Transverse colon (tissue), 4 donors: ENCODE measurements at regions not wholly inside any gene's neighbourhood (a gene's known extent, or its start where the extent isn't known, plus 50 kb on each side); places are given as distances from the start of the nearest gene placed in this dataset.

Experiments used
- DNase-seq: peaks from one replicate; pipeline ENCODE4 v3.0.0-alpha.2; 2019
- H3K27ac ChIP-seq, 4 donors: fragments of 200-600 bp; sonication (generic); 2 replicates each; pipeline ENCODE4 v1.5.1; 2016 to 2018; ENCODE audit warnings: inconsistent platforms in 4 of 4
- H3K27me3 ChIP-seq: fragments of 200-600 bp; sonication (generic); 2 replicates; pipeline ENCODE4 v1.5.1; 2017; ENCODE audit warnings: inconsistent platforms
- H3K36me3 ChIP-seq, 4 donors: fragments of 200-600 bp; sonication (generic); 2 replicates each; pipeline ENCODE4 v1.5.1; 2017 to 2019; ENCODE audit warnings: inconsistent platforms in 4 of 4
- H3K4me1 ChIP-seq, 4 donors: fragments of 200-600 bp; sonication (generic); 2 replicates each; pipeline ENCODE4 v1.5.1; 2017 to 2020; ENCODE audit warnings: inconsistent platforms in 4 of 4
- H3K4me3 ChIP-seq, 4 donors: fragments of 200-600 bp; sonication (generic); 1 replicate in 1 of 4; 2 replicates in 3 of 4; pipeline versions ENCODE4 v1.5.1 to v1.6.1; 2017 to 2019; ENCODE audit warnings: inconsistent platforms in 4 of 4
- H3K9me3 ChIP-seq, 2 donors: fragments of 200-600 bp; sonication (generic); 2 replicates each; pipeline ENCODE4 v1.5.1; 2017 to 2019; ENCODE audit warnings: inconsistent platforms in 2 of 2
- EP300 ChIP-seq: sonication (generic); formaldehyde crosslinking; IDR thresholded peaks from one replicate; pipeline ENCODE4 v1.6.1; 2017; ENCODE audit warnings: antibody characterized with exemption, low read depth
- POLR2A ChIP-seq: fragments of 450-650 bp; IDR thresholded peaks from one replicate; pipeline ENCODE4 v1.6.1; 2016; ENCODE audit warnings: antibody characterized with exemption, mild to moderate bottlenecking, moderate library complexity
- POLR2AphosphoS5 ChIP-seq, 3 donors: sonication (generic); formaldehyde crosslinking; IDR thresholded peaks; one replicate each; pipeline ENCODE4 v1.6.1; 2016; ENCODE audit warnings: antibody characterized with exemption in 3 of 3
- WGBS, 2 donors: methylation state at CpG; one replicate each; pipeline ENCODE4 v1.1.5; 2018; ENCODE audit warnings: low coverage in 1 of 2; 5-methylcytosine and 5-hydroxymethylcytosine counted together
- in situ Hi-C, 4 donors: fragments of 200-750 bp; cut with MboI; loops; one replicate each; pipeline versions ENCODE4 v1.15.0 to v1.15.1; 2017; ENCODE audit warnings: low sequenced_read_pairs in 3 of 4, low pct_ligation_motif_present in 1 of 4, low pct_unique_long_range_greater_than_20kb in 1 of 4
- intact Hi-C: fragments of 100-400 bp; cut with DNase I; formaldehyde crosslinking; loops from one replicate; pipeline ENCODE4 v1.15.1; 2023; ENCODE audit warnings: low total_unique reads
- TF ChIP-seq, protein P1 (sequence below), 5 experiments: fragments of 200-600 bp in 3 of 5; fragments of 450-650 bp in 2 of 5; sonication (generic) in 3 of 5; IDR thresholded peaks; 1 replicate in 2 of 5; 2 replicates in 3 of 5; pipeline ENCODE4 v1.5.1; 2016 to 2017; ENCODE audit warnings: antibody characterized with exemption in 5 of 5, inconsistent platforms in 3 of 5, mild to moderate bottlenecking in 2 of 5, moderate library complexity in 1 of 5

- Histone ChIP-seq H3K9me3 (no peaks in the 10 kb centered on the region), H3K36me3 (no peaks in the 10 kb centered on the region), H3K27ac (no peak overlapping the region), H3K4me3 (no peak overlapping the region), H3K27me3 (no peaks in the 10 kb centered on the region), H3K4me1 (no peaks in the 10 kb centered on the region)
- in situ Hi-C loops: no loop called here
- intact Hi-C loops: no loop called here
- TF ChIP-seq EP300 (no peak), POLR2AphosphoS5 (IDR thresholded peaks at IDR 0.05) (no peak), POLR2A (no peak)
- TF ChIP-seq, protein P1, sequence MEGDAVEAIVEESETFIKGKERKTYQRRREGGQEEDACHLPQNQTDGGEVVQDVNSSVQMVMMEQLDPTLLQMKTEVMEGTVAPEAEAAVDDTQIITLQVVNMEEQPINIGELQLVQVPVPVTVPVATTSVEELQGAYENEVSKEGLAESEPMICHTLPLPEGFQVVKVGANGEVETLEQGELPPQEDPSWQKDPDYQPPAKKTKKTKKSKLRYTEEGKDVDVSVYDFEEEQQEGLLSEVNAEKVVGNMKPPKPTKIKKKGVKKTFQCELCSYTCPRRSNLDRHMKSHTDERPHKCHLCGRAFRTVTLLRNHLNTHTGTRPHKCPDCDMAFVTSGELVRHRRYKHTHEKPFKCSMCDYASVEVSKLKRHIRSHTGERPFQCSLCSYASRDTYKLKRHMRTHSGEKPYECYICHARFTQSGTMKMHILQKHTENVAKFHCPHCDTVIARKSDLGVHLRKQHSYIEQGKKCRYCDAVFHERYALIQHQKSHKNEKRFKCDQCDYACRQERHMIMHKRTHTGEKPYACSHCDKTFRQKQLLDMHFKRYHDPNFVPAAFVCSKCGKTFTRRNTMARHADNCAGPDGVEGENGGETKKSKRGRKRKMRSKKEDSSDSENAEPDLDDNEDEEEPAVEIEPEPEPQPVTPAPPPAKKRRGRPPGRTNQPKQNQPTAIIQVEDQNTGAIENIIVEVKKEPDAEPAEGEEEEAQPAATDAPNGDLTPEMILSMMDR (IDR thresholded peaks at IDR 0.05): no peak
- whole genome bisulfite sequencing, 2 donors: 17 to 38% methylated on average over 1 of the region's 1 CpG
- DNase-seq: no peak
Measured at GRCh38 chr17:53483704-53484103, 339.0 kb upstream of the KIF2B start.

DNA sequence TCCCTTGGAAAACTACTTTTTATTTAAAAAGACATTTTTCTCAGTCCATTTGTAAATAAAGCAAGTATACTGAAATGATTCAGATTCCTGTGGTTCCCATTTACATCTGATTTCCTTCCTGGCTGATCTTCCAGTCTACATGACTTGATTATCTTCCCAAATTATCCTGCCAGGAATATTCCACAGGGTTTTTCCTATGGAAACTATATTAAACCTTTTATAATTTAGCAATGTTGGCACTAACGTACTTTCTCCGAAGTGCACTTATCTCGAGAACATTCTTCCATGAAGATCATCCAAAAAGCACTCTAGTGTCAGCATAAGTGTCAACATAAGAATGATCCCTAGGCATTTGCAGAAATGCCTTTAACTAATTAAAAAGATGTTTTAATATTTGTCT lies 347.7 kb upstream of the KIF2B start:
- Histone ChIP-seq H3K4me1 (no peaks in the 10 kb centered on the region), H3K9me3 (no peaks in the 10 kb centered on the region), H3K27ac (no peak overlapping the region), H3K27me3 (no peaks in the 10 kb centered on the region), H3K36me3 (no peaks in the 10 kb centered on the region), H3K4me3 (no peak overlapping the region)
- intact Hi-C loops: no loop called here
- in situ Hi-C loops: no loop called here
- WGBS, 2 donors: 72% methylated on average over 3 of the region's 3 CpGs
- no peak for DNase-seq
- TF ChIP-seq POLR2A (no peak), POLR2AphosphoS5 (IDR thresholded peaks at IDR 0.05) (no peak), EP300 (no peak)
- TF ChIP-seq, protein P1 (IDR thresholded peaks at IDR 0.05): no peak

DNA sequence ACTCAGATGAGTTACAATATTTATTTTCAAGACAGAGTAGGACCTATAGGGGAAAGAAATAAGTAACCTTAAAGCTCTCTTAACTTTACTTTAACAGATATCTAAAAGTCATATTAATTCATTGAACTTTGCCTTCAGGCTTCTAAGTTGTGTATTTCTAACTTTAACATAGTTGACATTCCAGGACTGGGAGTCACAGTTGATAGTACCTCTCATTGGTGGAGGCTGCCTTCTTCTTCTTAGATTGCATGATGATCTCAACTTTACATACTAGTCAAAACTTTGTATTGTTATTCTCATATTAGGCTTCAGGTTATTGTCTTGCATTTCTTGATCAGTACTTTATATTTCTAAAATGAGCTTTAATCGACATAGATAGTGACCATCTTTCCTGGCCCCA lies 350.1 kb upstream of the KIF2B start:
- 80 to 94% methylated on average over 1 of the region's 1 CpG for WGBS, 2 donors
- in situ Hi-C loops: no loop called here

DNA sequence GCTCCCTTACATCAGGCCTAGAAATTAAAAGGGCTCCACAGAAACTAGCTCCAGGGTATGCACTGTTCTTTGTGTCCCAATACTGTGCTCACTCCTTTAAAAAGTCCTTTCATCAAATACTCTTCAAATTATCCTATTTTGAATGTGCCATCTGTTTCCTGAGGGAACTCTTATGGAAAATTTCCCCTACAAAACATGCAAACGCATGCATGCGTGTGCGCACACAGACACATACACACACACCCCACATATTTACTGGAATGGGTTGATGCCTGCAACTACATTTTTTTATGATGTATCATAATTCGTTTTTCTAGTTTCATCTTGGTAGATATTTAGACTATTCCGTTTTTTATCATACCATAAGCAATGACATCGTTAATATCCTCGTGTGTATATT lies 351.2 kb upstream of the KIF2B start:
- TF ChIP-seq, protein P1 (IDR thresholded peaks at IDR 0.05): no peak
- TF ChIP-seq POLR2A (no peak), POLR2AphosphoS5 (IDR thresholded peaks at IDR 0.05) (no peak), EP300 (no peak)
- Histone ChIP-seq H3K9me3 (no peaks in the 10 kb centered on the region), H3K4me3 (no peak overlapping the region), H3K27ac (no peak overlapping the region), H3K27me3 (no peaks in the 10 kb centered on the region), H3K36me3 (no peaks in the 10 kb centered on the region), H3K4me1 (no peaks in the 10 kb centered on the region)
- in situ Hi-C loops: no loop called here
- intact Hi-C loops: no loop called here
- WGBS, 2 donors: 82 to 88% methylated on average over 7 of the region's 7 CpGs
- DNase-seq: no peak

More for the DNA sequence above, 350.1 kb upstream of the KIF2B start:
- no peak for DNase-seq
- Histone ChIP-seq H3K36me3 (no peaks in the 10 kb centered on the region), H3K27ac (no peak overlapping the region), H3K27me3 (no peaks in the 10 kb centered on the region), H3K4me3 (no peak overlapping the region), H3K9me3 (no peaks in the 10 kb centered on the region), H3K4me1 (no peaks in the 10 kb centered on the region)
- intact Hi-C loops: no loop called here
- TF ChIP-seq POLR2AphosphoS5 (IDR thresholded peaks at IDR 0.05) (no peak), EP300 (no peak), POLR2A (no peak)
- TF ChIP-seq, protein P1 (IDR thresholded peaks at IDR 0.05): no peak
